HEK293 (cell line): ENCODE measurements at regions not wholly inside any gene's neighbourhood (a gene's known extent, or its start where the extent isn't known, plus 50 kb on each side); places are given as distances from the start of the nearest gene placed in this dataset.

Source experiments
- GLIS2 ChIP-seq: fragments of 450-650 bp; formaldehyde crosslinking; IDR thresholded peaks from 2 replicates; pipeline ENCODE4 v1.5.1; 2016; ENCODE audit warnings: missing biosample characterization, missing genetic modification characterization
- YY1 ChIP-seq: fragments of 450-650 bp; formaldehyde crosslinking; IDR thresholded peaks from 2 replicates; pipeline ENCODE4 v1.5.1; 2018; ENCODE audit warnings: missing biosample characterization, missing genetic modification characterization
- ZFP41 ChIP-seq: fragments of 450-650 bp; formaldehyde crosslinking; IDR thresholded peaks from 2 replicates; pipeline ENCODE4 v1.5.1; 2016; ENCODE audit warnings: missing biosample characterization, missing genetic modification characterization, borderline replicate concordance
- ZNF140 ChIP-seq: fragments of 450-650 bp; formaldehyde crosslinking; IDR thresholded peaks from 2 replicates; pipeline ENCODE4 v1.5.1; 2016; ENCODE audit warnings: missing biosample characterization, missing genetic modification characterization
- TF ChIP-seq, protein P1 (sequence below): fragments of 450-650 bp; IDR thresholded peaks from 2 replicates; pipeline ENCODE4 v1.5.1; 2018; ENCODE audit warnings: missing biosample characterization, mild to moderate bottlenecking, missing genetic modification characterization
- TF ChIP-seq, protein P2 (sequence below): fragments of 450-650 bp; formaldehyde crosslinking; IDR thresholded peaks from 2 replicates; pipeline ENCODE4 v1.5.1; 2016; ENCODE audit warnings: missing biosample characterization, missing genetic modification characterization

DNA sequence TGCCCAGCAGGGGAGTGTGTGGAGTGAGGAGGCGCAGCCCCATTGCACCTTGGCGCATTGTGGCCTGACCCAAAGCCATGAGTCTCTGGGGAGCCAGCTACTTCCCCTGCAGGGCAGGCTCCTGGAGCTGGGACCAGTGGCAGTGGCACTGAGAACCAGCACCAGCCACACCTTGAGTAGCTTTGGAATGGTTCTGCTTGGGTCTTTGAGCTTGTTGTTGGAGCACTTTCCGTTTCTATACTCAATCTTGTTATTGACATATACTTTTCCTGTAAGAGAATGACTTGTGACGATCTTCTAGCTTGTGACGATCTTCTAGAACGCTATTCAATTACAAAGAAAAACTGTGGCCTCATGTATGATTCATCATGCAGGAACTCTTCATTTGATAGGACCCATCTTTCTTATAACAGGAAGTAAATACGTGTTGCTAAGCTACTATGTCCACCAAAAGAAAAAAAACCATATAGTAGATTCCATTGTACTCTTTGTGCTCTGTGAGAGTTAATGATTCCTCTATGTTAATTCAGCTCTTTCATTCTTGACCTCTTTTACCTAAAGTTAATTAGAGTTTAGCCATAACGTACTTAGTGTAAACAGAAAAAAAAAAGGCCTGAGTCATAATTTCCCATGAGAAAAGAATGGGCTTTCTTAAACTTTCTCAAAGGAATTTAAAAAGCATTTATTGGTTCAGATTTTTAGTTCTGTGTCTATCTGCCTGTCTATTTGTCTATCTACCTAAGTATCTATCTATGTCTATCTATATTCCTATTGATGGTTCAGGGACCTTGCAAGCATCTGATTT lies 113.1 kb downstream of the GATA6 start:
- TF ChIP-seq YY1 (tag by site-specific recombination) (no peak), ZFP41 (no peak), ZNF140 (tag by site-specific recombination) (no peak), GLIS2 (tag by site-specific recombination) (no peak)
- TF ChIP-seq, protein P1, sequence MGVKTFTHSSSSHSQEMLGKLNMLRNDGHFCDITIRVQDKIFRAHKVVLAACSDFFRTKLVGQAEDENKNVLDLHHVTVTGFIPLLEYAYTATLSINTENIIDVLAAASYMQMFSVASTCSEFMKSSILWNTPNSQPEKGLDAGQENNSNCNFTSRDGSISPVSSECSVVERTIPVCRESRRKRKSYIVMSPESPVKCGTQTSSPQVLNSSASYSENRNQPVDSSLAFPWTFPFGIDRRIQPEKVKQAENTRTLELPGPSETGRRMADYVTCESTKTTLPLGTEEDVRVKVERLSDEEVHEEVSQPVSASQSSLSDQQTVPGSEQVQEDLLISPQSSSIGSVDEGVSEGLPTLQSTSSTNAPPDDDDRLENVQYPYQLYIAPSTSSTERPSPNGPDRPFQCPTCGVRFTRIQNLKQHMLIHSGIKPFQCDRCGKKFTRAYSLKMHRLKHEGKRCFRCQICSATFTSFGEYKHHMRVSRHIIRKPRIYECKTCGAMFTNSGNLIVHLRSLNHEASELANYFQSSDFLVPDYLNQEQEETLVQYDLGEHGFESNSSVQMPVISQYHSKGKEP (tag by site-specific recombination) = no peak
- TF ChIP-seq, protein P2, sequence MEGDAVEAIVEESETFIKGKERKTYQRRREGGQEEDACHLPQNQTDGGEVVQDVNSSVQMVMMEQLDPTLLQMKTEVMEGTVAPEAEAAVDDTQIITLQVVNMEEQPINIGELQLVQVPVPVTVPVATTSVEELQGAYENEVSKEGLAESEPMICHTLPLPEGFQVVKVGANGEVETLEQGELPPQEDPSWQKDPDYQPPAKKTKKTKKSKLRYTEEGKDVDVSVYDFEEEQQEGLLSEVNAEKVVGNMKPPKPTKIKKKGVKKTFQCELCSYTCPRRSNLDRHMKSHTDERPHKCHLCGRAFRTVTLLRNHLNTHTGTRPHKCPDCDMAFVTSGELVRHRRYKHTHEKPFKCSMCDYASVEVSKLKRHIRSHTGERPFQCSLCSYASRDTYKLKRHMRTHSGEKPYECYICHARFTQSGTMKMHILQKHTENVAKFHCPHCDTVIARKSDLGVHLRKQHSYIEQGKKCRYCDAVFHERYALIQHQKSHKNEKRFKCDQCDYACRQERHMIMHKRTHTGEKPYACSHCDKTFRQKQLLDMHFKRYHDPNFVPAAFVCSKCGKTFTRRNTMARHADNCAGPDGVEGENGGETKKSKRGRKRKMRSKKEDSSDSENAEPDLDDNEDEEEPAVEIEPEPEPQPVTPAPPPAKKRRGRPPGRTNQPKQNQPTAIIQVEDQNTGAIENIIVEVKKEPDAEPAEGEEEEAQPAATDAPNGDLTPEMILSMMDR (tag by site-specific recombination) = no peak
